NB4 (cell line): ENCODE measurements at regions not wholly inside any gene's neighbourhood (a gene's known extent, or its start where the extent isn't known, plus 50 kb on each side); places are given as distances from the start of the nearest gene placed in this dataset.

ENCODE experiments used
- CTCF ChIP-seq: IDR thresholded peaks from one replicate; pipeline ENCODE4 v1.5.1; 2012; ENCODE audit warnings: low read depth, low read length
- MYC ChIP-seq: IDR thresholded peaks from 2 replicates; pipeline ENCODE4 v1.6.1; 2011; ENCODE audit warnings: low read depth, low read length
- POLR2A ChIP-seq: IDR thresholded peaks from 2 replicates; pipeline ENCODE4 v1.6.1; 2011; ENCODE audit warnings: mild to moderate bottlenecking; ENCODE audit not compliant: insufficient read length; ENCODE audit errors: extremely low read depth

- TF ChIP-seq POLR2A, result no peak
- no peak for TF ChIP-seq CTCF
- no peak for TF ChIP-seq MYC
These were observed 666.9 kb downstream of the NYAP2 start for GRCh38 chr2:226066391-226066790.
